HG02981 (cell line): ENCODE measurements at regions not wholly inside any gene's neighbourhood (a gene's known extent, or its start where the extent isn't known, plus 50 kb on each side); places are given as distances from the start of the nearest gene placed in this dataset.
"Not testable (repeated sequence)": the region's sequence is repeated elsewhere in the genome, so short reads cannot be mapped to it uniquely, and the experiment has no call there.

Source experiments
- ATAC-seq: cut with Tn5 transposase; IDR thresholded peaks from one replicate; pipeline ENCODE4 v1.9.1; 2021; ENCODE audit warnings: mild to moderate bottlenecking, moderate library complexity; ENCODE audit not compliant: unreplicated experiment

GRCh38 chr6:68575765-68576439 lies 59.2 kb upstream of the ADGRB3 start:
- ATAC-seq, result no peak

- peak; percentile 6 for ATAC-seq
Measured at GRCh38 chr6:68572975-68573374, 62.1 kb upstream of the ADGRB3 start.

GRCh38 chr6:68572525-68572924 lies 62.6 kb upstream of the ADGRB3 start:
- peak; percentile 97 for ATAC-seq

- no peak for ATAC-seq
Measured at GRCh38 chr6:68559716-68560115, 75.4 kb upstream of the ADGRB3 start.

GRCh38 chr6:68559070-68559469 lies 76.0 kb upstream of the ADGRB3 start:
- ATAC-seq, result no peak

- no peak for ATAC-seq
Measured at GRCh38 chr6:68546620-68547019, 88.5 kb upstream of the ADGRB3 start.

GRCh38 chr6:68544450-68544849 lies 90.6 kb upstream of the ADGRB3 start:
- ATAC-seq, result no peak

GRCh38 chr6:68533339-68533795 lies 101.7 kb upstream of the ADGRB3 start:
- no peak for ATAC-seq

GRCh38 chr6:68527691-68528090 lies 107.4 kb upstream of the ADGRB3 start:
- ATAC-seq, result no peak

- no peak for ATAC-seq
Measured at GRCh38 chr6:68506911-68507310, 128.2 kb upstream of the ADGRB3 start.

- no peak for ATAC-seq
Measured at GRCh38 chr6:68502946-68503345, 132.1 kb upstream of the ADGRB3 start.

- no peak for ATAC-seq
Measured at GRCh38 chr6:68497927-68498326, 137.2 kb upstream of the ADGRB3 start.

- ATAC-seq, result not testable (repeated sequence)
Measured at GRCh38 chr6:68494880-68495279, 140.2 kb upstream of the ADGRB3 start.

GRCh38 chr6:68476611-68477010 lies 158.5 kb upstream of the ADGRB3 start:
- no peak for ATAC-seq

GRCh38 chr6:68473433-68474210 lies 161.5 kb upstream of the ADGRB3 start:
- no peak for ATAC-seq

- no peak for ATAC-seq
Measured at GRCh38 chr6:68468244-68468884, 166.7 kb upstream of the ADGRB3 start.

- no peak for ATAC-seq
Measured at GRCh38 chr6:68458447-68458846, 176.6 kb upstream of the ADGRB3 start.

- ATAC-seq, result no peak
Measured at GRCh38 chr6:68447112-68447511, 188.0 kb upstream of the ADGRB3 start.

GRCh38 chr6:68445926-68446325 lies 189.2 kb upstream of the ADGRB3 start:
- no peak for ATAC-seq

- no peak for ATAC-seq
Measured at GRCh38 chr6:68443704-68444103, 191.4 kb upstream of the ADGRB3 start.

- ATAC-seq, result no peak
Measured at GRCh38 chr6:68427630-68428029, 207.5 kb upstream of the ADGRB3 start.

GRCh38 chr6:68410021-68410420 lies 225.1 kb upstream of the ADGRB3 start:
- no peak for ATAC-seq
